GF-D8 (cell line): ENCODE measurements at regions not wholly inside any gene's neighbourhood (a gene's known extent, or its start where the extent isn't known, plus 50 kb on each side); places are given as distances from the start of the nearest gene placed in this dataset.

Experiments used
- DNase-seq: peaks from one replicate; lab custom pipeline; 2025; lab: John Stamatoyannopoulos, UW

DNA sequence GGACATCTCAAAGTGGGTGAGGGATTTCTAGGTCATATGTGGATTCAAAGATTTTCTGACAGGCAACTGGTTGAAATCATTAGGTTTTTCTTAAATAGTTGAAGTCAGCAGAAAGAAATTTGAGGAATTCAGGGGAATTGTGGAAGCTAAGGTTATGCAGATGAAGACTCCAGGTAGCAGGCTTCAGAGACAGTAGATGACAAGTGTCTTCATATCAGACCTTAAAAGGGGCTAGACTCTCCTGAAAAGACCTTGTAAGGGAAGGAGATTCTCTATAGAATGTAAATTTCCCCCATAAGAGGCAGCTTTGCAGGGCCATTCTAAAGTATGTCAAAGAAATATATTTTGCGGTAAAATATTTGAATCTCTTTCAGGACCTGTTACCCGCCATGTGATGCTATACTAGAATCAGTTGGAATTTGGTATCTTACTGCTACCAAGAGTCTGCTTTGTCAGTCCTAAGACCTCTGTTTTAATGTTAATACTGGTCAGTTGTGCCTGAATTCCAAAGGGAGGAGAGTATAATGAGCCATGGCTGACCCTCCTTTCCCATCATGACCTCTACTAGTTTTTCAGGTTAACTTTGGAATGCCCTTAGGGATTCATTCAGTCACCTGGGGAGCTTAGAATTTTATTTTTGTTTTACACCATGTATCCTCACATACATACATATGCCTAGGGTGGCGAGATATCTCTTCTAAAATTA lies 1115.5 kb upstream of the SLC10A2 start:
- no peak for DNase-seq

- DNase-seq, result no peak
Measured at GRCh38 chr13:104170980-104171555, 1104.9 kb upstream of the SLC10A2 start.

GRCh38 chr13:104163866-104164630 lies 1097.8 kb upstream of the SLC10A2 start:
- no peak for DNase-seq

DNA sequence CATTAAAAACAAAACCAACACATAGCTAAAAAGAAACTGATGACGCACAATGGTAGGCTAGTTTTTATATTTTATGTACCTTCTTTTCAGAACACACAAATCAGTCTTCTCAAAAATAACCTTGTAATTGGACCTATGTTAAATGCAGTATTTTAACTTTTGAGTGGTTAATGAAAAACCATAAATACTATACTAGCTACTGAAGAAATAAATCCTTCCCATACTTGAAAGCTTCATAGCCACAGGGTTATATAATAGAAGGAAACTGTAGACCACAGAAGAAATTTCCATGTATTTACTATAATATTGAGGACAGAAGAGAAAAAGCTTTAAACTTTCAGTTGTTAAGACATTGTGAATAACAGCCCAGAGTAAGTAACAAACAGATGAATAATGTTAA lies 1094.3 kb upstream of the SLC10A2 start:
- no peak for DNase-seq

DNA sequence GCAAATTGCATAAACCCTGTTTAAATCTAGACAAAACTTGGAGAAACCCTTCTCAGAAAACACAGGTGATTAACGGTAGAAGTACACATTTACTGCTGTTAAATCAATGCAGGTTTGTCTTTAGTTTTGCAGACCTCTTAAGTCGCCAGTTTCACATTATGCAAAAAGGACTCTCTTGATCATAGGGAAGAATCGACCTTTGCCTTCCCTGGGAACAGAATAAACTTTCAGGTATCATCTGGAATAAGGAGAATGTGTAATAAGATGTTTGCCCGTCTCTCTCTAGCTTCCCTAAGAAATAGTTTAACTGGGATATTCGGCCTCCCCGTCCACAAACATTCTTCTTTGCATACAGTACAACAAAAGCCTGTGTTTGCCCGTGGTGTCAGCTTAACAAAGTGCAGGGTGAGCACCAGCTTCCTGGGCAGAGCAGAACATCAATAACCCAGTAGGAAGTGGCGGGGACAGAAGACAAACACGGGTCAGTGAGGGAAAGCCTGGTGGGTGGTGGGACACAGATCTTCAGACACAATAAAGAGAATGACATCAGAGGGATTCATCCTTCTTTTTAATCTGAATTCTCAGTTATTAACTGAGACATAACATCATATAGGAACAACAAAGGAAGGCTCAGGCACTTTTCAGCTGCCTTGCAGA lies 1077.7 kb upstream of the SLC10A2 start:
- no peak for DNase-seq

DNA sequence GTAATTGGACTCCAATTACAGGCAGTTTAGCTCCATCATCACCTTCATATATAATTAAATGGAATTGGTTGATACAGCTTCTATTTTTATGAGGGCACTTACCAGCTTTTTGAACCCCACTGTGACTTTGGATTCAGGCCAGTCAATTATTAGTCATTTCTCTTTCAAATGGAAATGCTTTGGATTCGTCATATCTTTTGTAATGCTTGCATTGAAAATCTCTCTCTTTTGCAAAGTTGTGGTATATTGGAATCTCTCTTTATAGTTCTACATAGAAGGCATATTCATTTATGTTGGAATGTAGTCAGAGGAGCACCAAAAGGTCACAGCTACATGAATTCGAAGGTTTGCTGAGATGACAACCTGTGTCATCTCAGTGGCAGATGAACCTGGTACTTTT lies 1074.3 kb upstream of the SLC10A2 start:
- no peak for DNase-seq

DNA sequence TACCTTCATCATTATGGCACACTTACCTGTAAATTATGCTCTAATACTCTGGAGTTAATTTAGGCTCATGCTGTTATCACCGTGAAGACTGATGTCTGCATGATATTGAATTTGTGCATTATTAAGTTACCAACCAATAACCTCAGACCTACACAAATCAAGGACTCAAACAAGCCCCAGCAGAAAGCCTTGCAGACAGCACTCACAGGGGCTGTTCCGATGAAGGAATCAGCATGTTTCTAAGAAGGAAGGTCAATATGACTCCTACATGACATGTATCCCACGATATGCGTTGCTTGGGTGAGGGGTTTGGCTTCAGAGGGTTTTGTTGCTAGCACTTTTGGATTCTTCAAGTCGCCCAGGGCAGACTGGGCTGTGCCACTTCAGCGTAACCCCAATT lies 1071.2 kb upstream of the SLC10A2 start:
- no peak for DNase-seq

- DNase-seq, result no peak
Measured at GRCh38 chr13:104132849-104133248, 1066.6 kb upstream of the SLC10A2 start.

GRCh38 chr13:104114101-104114500 lies 1047.9 kb upstream of the SLC10A2 start:
- DNase-seq, result peak; percentile 26

GRCh38 chr13:104111031-104111430 lies 1044.8 kb upstream of the SLC10A2 start:
- no peak for DNase-seq

DNA sequence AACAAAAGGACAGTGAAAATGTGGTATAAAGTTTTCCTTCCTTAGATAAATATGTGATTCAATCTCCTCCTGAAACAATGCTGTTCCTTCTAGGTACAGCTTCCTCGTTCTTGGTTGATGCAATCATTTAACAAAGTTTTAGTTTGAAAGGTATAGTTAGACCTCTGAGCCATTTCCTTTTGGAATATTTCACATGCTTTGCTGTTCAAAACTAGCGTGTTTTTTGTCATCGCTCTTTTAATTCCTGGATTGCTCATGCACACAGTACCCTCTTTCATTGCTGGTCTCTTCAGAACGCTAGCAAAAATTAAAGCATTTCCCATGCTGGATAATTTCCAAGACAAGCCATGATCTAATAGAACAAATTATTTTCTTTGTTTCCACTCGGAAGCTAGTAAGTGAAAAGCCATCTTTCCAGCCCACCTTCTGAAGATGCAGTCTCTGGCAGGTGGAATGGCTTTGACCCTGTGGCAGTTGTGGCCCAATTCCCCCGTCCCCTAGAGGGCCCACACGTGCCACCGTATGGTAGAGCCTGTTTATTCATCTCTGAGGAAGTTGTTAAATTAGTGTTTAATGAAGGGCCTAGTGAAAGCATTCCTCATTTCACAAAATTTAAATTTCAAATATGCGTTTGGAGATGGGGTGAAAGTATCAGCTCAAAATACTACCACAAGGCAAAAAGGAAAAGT lies 1040.6 kb upstream of the SLC10A2 start:
- no peak for DNase-seq

GRCh38 chr13:104105418-104106355 lies 1039.5 kb upstream of the SLC10A2 start:
- DNase-seq, result no peak

GRCh38 chr13:104099750-104100149 lies 1033.5 kb upstream of the SLC10A2 start:
- DNase-seq, result no peak

DNA sequence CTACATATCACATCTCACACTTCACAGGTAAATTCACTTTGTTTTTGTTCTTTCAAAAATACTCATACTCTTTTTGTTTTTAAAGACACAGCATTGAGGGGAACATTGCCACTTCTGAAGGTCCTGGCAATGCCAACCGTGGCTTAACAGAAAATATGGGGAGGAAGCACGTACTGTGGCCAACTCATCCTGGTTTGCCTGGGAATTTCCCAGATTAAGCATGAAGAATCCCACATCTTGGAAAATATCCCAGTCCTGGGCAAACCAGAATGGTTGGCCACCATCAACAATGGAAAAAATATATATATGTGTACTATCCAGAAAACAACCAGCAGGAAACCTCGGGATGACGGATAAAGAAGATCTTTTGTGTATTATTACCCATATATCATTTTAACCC lies 1032.2 kb upstream of the SLC10A2 start:
- DNase-seq, result no peak

DNA sequence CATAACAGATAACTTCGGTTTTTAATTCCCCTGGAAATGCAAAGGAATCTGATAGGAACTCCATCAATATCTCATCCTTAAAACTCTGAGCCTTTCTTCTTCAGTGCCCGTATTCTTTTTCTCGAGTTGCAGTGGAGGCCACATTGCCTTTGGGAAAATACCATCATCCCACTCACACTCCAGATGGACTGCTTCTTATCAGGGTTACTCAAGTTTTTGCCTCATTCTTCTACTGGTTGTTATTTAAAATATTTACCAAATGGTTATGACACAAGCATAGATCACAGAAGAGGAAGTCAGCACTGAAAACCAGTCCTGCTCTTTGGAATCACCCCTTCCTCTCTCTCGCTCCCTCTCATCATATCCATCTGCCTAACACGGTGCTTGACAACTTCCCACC lies 1020.5 kb upstream of the SLC10A2 start:
- no peak for DNase-seq

DNA sequence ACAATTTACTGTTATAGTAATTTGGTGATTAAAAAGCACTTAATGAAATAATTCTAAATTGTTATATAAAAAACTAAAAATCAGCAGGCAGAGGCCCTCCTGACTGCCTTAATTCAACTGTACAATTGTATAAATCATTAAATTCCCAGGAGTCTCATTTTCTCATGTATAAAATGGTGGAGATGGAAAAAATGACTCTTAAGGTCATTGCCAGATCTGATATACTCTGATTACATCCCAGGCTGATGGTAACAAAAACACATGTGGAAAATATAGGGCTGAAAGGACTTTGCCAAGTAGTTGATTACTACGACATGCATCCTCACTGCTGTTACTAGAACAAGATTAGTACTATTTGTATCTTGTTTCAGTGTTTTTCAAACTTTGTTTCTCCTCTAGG lies 1020.0 kb upstream of the SLC10A2 start:
- DNase-seq, result no peak

- no peak for DNase-seq
Measured at GRCh38 chr13:104085611-104086010, 1019.4 kb upstream of the SLC10A2 start.

DNA sequence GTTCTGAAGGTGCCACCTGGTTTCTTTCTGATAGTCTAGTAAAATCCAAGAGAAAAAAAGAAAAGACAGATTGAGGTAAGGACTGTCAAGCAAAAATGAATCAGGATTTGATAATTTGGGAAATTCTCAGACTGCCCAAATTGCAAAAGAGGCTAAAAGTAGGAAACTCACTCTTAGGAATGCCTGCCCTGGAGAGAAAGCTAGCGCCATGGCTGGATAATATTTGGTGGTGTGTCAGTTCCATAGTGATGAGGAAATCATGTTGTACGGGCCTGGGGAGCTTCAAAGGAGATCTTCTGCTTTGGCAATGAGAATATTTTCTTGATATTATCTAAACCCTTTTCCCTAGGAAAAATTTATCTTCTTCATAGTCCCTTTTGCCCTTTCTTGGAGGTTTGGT lies 1008.1 kb upstream of the SLC10A2 start:
- DNase-seq, result no peak

DNA sequence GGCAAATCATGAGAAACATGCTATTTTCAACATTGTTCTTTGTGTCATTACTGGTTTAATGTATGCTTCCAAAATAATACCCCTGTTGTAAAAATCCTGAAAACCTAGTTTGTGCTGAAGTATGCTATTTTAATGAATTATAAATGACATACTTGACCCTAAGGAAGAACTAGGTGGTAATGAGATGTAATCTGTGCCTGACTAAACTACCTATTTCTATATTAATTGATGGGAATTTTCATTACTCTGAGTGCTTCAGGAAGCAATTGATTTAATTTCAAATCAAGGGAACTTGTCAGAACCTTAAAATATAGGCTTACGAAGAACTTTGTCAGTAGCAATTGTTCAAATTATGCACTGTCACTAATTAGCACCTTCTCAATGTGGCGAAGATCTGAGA lies 1005.6 kb upstream of the SLC10A2 start:
- no peak for DNase-seq

GRCh38 chr13:104065328-104065727 lies 999.1 kb upstream of the SLC10A2 start:
- DNase-seq, result no peak

DNA sequence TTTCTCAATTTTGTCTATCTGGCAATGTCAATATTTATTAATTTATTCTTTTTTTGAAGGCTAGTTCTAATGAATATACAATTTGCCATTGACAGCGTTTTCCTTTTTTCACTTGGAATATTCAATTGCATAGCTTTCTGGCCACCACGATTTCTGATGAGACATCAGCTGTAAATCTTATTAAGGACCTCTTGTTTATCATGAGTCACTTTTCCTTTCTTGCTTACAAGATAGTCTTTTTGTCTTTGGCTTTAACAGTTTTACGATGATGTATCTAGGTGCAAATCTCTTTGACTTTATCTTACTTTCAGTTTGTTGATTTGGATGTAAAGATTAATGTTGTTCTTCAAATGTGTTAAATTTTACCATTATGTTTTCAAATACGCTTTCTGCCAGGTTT lies 991.6 kb upstream of the SLC10A2 start:
- no peak for DNase-seq
